ENCODE measurements at regions not wholly inside any gene's neighbourhood (a gene's known extent, or its start where the extent isn't known, plus 50 kb on each side); places are given as distances from the start of the nearest gene placed in this dataset.

GRCh38 chr6:95364016-95364604, 213.2 kb upstream of the MANEA start:
- no peak for DNase-seq

- no peak for DNase-seq
Measured at GRCh38 chr6:95365454-95365853, 211.9 kb upstream of the MANEA start.

GRCh38 chr6:95366414-95366813, 210.9 kb upstream of the MANEA start:
- DNase-seq = no peak

- DNase-seq = no peak
Measured at GRCh38 chr6:95383878-95384277, 193.5 kb upstream of the MANEA start.

- no peak for DNase-seq
Measured at GRCh38 chr6:95384988-95385387, 192.3 kb upstream of the MANEA start.

- DNase-seq = no peak
Measured at GRCh38 chr6:95387845-95388244, 189.5 kb upstream of the MANEA start.

GRCh38 chr6:95404777-95405176, 172.6 kb upstream of the MANEA start:
- no peak for DNase-seq

GRCh38 chr6:95408111-95408510, 169.2 kb upstream of the MANEA start:
- no peak for DNase-seq

- DNase-seq = no peak
Measured at GRCh38 chr6:95410168-95410567, 167.2 kb upstream of the MANEA start.

- DNase-seq = no peak
Measured at GRCh38 chr6:95413789-95414188, 163.5 kb upstream of the MANEA start.

GRCh38 chr6:95417856-95418255, 159.5 kb upstream of the MANEA start:
- DNase-seq = no peak

- no peak for DNase-seq
Measured at GRCh38 chr6:95420792-95421191, 156.5 kb upstream of the MANEA start.

GRCh38 chr6:95423331-95423730, 154.0 kb upstream of the MANEA start:
- DNase-seq = no peak

GRCh38 chr6:95431637-95432228, 145.6 kb upstream of the MANEA start:
- DNase-seq = no peak

- no peak for DNase-seq
Measured at GRCh38 chr6:95439741-95440140, 137.6 kb upstream of the MANEA start.

GRCh38 chr6:95448208-95448607, 129.1 kb upstream of the MANEA start:
- no peak for DNase-seq

GRCh38 chr6:95469511-95469910, 107.8 kb upstream of the MANEA start:
- no peak for DNase-seq

- DNase-seq = no peak
Measured at GRCh38 chr6:95478941-95479340, 98.4 kb upstream of the MANEA start.

- no peak for DNase-seq
Measured at GRCh38 chr6:95487817-95488216, 89.5 kb upstream of the MANEA start.

GRCh38 chr6:95489185-95489863, 88.0 kb upstream of the MANEA start:
- DNase-seq = no peak

- DNase-seq = no peak
Measured at GRCh38 chr6:95496769-95497426, 80.4 kb upstream of the MANEA start.

- DNase-seq = no peak
Measured at GRCh38 chr6:95501032-95501904, 76.1 kb upstream of the MANEA start.

- no peak for DNase-seq
Measured at GRCh38 chr6:95503568-95503967, 73.8 kb upstream of the MANEA start.
